ENCODE measurements at regions not wholly inside any gene's neighbourhood (a gene's known extent, or its start where the extent isn't known, plus 50 kb on each side); places are given as distances from the start of the nearest gene placed in this dataset.

DNA sequence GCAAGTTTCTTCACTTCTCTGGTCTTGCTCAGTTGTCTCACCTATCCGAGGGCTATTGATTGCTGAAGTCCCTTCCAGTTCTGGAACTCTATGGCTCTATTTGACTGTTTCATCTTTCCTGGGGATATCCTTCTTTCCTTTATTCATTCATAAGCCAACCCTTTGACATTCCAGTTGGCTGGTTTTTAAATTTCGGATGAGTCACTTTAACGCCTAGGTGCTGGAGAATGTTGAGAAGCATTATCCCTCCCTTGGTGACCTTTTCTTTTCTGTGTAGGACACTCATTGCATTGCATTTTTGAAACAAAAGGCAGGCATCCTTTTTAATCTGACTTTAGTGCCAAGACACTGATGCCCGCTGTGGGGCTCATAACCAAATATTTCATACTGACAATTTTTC, 307.1 kb downstream of the TSN start:
- TF ChIP-seq, protein P1, sequence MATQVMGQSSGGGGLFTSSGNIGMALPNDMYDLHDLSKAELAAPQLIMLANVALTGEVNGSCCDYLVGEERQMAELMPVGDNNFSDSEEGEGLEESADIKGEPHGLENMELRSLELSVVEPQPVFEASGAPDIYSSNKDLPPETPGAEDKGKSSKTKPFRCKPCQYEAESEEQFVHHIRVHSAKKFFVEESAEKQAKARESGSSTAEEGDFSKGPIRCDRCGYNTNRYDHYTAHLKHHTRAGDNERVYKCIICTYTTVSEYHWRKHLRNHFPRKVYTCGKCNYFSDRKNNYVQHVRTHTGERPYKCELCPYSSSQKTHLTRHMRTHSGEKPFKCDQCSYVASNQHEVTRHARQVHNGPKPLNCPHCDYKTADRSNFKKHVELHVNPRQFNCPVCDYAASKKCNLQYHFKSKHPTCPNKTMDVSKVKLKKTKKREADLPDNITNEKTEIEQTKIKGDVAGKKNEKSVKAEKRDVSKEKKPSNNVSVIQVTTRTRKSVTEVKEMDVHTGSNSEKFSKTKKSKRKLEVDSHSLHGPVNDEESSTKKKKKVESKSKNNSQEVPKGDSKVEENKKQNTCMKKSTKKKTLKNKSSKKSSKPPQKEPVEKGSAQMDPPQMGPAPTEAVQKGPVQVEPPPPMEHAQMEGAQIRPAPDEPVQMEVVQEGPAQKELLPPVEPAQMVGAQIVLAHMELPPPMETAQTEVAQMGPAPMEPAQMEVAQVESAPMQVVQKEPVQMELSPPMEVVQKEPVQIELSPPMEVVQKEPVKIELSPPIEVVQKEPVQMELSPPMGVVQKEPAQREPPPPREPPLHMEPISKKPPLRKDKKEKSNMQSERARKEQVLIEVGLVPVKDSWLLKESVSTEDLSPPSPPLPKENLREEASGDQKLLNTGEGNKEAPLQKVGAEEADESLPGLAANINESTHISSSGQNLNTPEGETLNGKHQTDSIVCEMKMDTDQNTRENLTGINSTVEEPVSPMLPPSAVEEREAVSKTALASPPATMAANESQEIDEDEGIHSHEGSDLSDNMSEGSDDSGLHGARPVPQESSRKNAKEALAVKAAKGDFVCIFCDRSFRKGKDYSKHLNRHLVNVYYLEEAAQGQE (IDR thresholded peaks at IDR 0.05; ENCODE audit: insufficient read depth in 1 of 2, low read depth in 2 of 2, low read length in 2 of 2) = no peak
- TF ChIP-seq POLR2AphosphoS5 (IDR thresholded peaks at IDR 0.05; ENCODE audit: low read depth, low read length) = no peak

Measured in PFSK-1 (cell line).